Osteoblast (primary cell): ENCODE measurements at regions not wholly inside any gene's neighbourhood (a gene's known extent, or its start where the extent isn't known, plus 50 kb on each side); places are given as distances from the start of the nearest gene placed in this dataset.

Experiments used
- DNase-seq: peaks from one replicate; pipeline ENCODE4 v3.0.0; 2011; ENCODE audit warnings: low spot score, mixed read lengths; ENCODE audit not compliant: insufficient read length; ENCODE audit errors: missing footprints
- H2AFZ ChIP-seq: 2 replicates; pipeline ENCODE4 v1.6.0; 2011; ENCODE audit warnings: mild to moderate bottlenecking, low read length
- H3K27ac ChIP-seq: 2 replicates; pipeline ENCODE4 v1.5.1; 2011; ENCODE audit warnings: mild to moderate bottlenecking, low read depth, low read length, moderate library complexity
- H3K27me3 ChIP-seq: 2 replicates; pipeline ENCODE4 v1.6.0; 2012; ENCODE audit warnings: mild to moderate bottlenecking, control low read depth, inconsistent platforms, low read length, moderate library complexity; ENCODE audit not compliant: insufficient read depth
- H3K36me3 ChIP-seq: 2 replicates; pipeline ENCODE4 v1.5.1; 2011; ENCODE audit warnings: mild to moderate bottlenecking, low read length, control low read depth, moderate library complexity; ENCODE audit not compliant: insufficient read depth
- H3K4me1 ChIP-seq: 2 replicates; pipeline ENCODE4 v1.5.1; 2011; ENCODE audit warnings: mild to moderate bottlenecking, low read length, control low read depth, moderate library complexity; ENCODE audit not compliant: insufficient read depth
- H3K4me2 ChIP-seq: 2 replicates; pipeline ENCODE4 v1.6.0; 2011; ENCODE audit warnings: mild to moderate bottlenecking, low read length; ENCODE audit not compliant: insufficient read depth
- H3K4me3 ChIP-seq: fragments of 200-600 bp; sonication (generic); 3 replicates; pipeline ENCODE4 v1.5.1; 2012; ENCODE audit warnings: mild to moderate bottlenecking, low read length, inconsistent platforms; ENCODE audit not compliant: insufficient read depth
- H3K79me2 ChIP-seq: 2 replicates; pipeline ENCODE4 v1.6.0; 2012; ENCODE audit warnings: mild to moderate bottlenecking, low read length, control low read depth, inconsistent platforms; ENCODE audit not compliant: insufficient read depth
- H3K9me3 ChIP-seq: 2 replicates; pipeline ENCODE4 v1.5.1; 2011; ENCODE audit warnings: low read depth, low read length, control low read depth
- H4K20me1 ChIP-seq: 2 replicates; pipeline ENCODE4 v1.6.0; 2012; ENCODE audit warnings: mild to moderate bottlenecking, low read length, control low read depth; ENCODE audit not compliant: insufficient read depth
- CTCF ChIP-seq: IDR thresholded peaks from 2 replicates; pipeline ENCODE4 v1.5.1; 2011; ENCODE audit warnings: mild to moderate bottlenecking, low read depth, low read length, moderate library complexity; ENCODE audit errors: extremely low read depth

DNA sequence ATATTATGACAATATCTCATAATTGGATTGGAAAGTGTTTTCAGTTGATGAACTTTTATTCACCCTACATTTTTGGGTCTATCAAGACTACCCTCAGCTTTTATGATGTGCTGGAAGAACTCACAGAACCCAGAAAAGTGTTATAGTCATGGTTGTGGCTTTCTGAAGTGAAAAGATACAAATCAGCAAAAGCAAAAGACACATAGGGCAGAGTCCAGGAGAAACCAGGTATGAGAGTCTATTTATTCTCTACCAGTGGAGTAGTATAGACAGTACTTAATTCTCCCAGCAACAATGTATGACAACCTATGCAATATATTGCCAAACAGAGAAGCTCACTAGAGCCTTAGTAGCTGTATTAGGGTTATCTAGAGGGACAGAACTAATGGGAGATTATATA lies 280.4 kb upstream of the TTC14 start:
- Histone ChIP-seq H3K4me1 (peaks cover 9% of the 10 kb centered on the region), H3K36me3 (no peaks in the 10 kb centered on the region), H3K4me3 (no peak overlapping the region), H3K9me3 (no peaks in the 10 kb centered on the region), H3K27ac (no peak overlapping the region), H3K79me2 (no peaks in the 10 kb centered on the region), H4K20me1 (no peaks in the 10 kb centered on the region), H2AFZ (no peak overlapping the region), H3K4me2 (no peak overlapping the region), H3K27me3 (no peaks in the 10 kb centered on the region)
- peak; percentile 29 for DNase-seq
- no peak for TF ChIP-seq CTCF

DNA sequence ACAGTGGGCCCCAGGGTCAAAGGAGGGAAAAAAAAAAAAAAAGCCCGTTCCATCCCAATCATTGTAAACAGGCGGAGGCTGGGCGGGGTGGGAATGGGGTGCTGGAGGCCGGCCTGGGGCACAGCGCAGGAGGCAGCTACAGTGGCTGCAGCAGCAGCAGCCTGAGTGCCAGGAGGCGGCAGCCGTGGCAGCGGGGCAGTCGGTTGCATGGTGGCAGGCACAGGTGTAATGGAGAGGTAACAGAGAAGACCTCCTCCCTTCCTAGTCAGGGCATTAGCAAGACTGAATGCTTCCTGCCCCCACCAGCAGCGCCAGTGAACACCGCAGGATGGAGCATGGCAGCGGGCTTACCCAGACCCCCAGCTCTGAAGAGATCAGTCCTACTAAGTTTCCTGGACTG lies 279.1 kb upstream of the TTC14 start:
- Histone ChIP-seq H3K4me2 (no peak overlapping the region), H3K79me2 (no peaks in the 10 kb centered on the region), H3K27me3 (no peaks in the 10 kb centered on the region), H3K36me3 (no peaks in the 10 kb centered on the region), H3K27ac (no peak overlapping the region), H3K9me3 (no peaks in the 10 kb centered on the region), H3K4me1 (peaks cover 9% of the 10 kb centered on the region), H2AFZ (no peak overlapping the region), H3K4me3 (no peak overlapping the region), H4K20me1 (no peaks in the 10 kb centered on the region)
- DNase-seq: no peak
- TF ChIP-seq CTCF: no peak

GRCh38 chr3:180324791-180325190 lies 277.2 kb upstream of the TTC14 start:
- Histone ChIP-seq H3K79me2 (no peaks in the 10 kb centered on the region), H3K27me3 (no peaks in the 10 kb centered on the region), H2AFZ (no peak overlapping the region), H3K27ac (no peak overlapping the region), H3K36me3 (no peaks in the 10 kb centered on the region), H3K4me2 (no peak overlapping the region), H3K9me3 (no peaks in the 10 kb centered on the region), H3K4me1 (peaks cover 2% of the 10 kb centered on the region), H4K20me1 (no peaks in the 10 kb centered on the region), H3K4me3 (no peak overlapping the region)
- no peak for DNase-seq
- no peak for TF ChIP-seq CTCF

DNA sequence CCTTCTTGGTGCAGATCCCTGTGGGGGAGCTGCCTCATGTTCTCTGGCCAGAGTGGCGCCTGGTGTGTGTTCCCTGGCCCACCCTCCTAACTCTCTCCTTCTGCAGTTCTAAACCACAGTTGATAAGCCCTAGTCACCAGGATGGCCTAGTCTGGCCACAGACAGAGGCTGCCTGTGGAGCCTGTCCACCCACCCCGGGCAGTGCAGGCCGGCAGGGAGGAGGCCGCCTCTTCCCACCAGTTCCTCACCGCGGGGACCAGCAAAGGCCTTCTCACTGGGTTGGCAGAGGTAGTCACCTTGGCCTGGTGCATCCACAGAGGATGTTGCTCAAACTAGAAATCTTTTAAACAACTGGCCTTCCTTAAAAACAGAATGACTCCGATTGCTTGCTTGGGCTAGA lies 276.4 kb upstream of the TTC14 start:
- Histone ChIP-seq H3K79me2 (no peaks in the 10 kb centered on the region), H3K9me3 (no peaks in the 10 kb centered on the region), H4K20me1 (no peaks in the 10 kb centered on the region), H3K36me3 (no peaks in the 10 kb centered on the region), H3K4me2 (no peak overlapping the region), H3K27me3 (no peaks in the 10 kb centered on the region), H3K27ac (no peak overlapping the region), H3K4me3 (no peak overlapping the region), H2AFZ (no peak overlapping the region), H3K4me1 (no peaks in the 10 kb centered on the region)
- DNase-seq: peak; percentile 36
- TF ChIP-seq CTCF: no peak
